ENCODE measurements at regions not wholly inside any gene's neighbourhood (a gene's known extent, or its start where the extent isn't known, plus 50 kb on each side); places are given as distances from the start of the nearest gene placed in this dataset.

- ATAC-seq, result no peak
Measured at GRCh38 chr7:25517906-25518305, 289.6 kb upstream of the NPVF start.

GRCh38 chr7:25520017-25520416, 291.7 kb upstream of the NPVF start:
- Histone ChIP-seq H3K27ac (no peak overlapping the region), H3K4me1 (no peaks in the 10 kb centered on the region), H3K36me3 (no peaks in the 10 kb centered on the region), H3K27me3 (ENCODE audit: low read depth) (no peaks in the 10 kb centered on the region), H3K4me3 (no peak overlapping the region), H3K9me3 (no peaks in the 10 kb centered on the region)
- intact Hi-C loops (cut with DNase I), result no loop called here
- ATAC-seq (no peak), DNase-seq (no peak)
- TF ChIP-seq CTCF (IDR thresholded peaks at IDR 0.05), result no peak

More at GRCh38 chr7:25517906-25518305, 289.6 kb upstream of the NPVF start:
- intact Hi-C loops (cut with DNase I), result no loop called here
- H3K27me3 ChIP-seq (ENCODE audit: low read depth), result no peaks in the 10 kb centered on the region
- no peaks in the 10 kb centered on the region for H3K9me3 ChIP-seq
- H3K4me1 ChIP-seq, result no peaks in the 10 kb centered on the region
- no peak for TF ChIP-seq CTCF (IDR thresholded peaks at IDR 0.05)
- H3K4me3 ChIP-seq, result no peak overlapping the region
- no peak for DNase-seq
- H3K36me3 ChIP-seq, result no peaks in the 10 kb centered on the region
- H3K27ac ChIP-seq, result no peak overlapping the region

- no peak for ATAC-seq
- H3K4me1 ChIP-seq, result no peaks in the 10 kb centered on the region
- no peaks in the 10 kb centered on the region for H3K36me3 ChIP-seq
- H3K27me3 ChIP-seq (ENCODE audit: low read depth), result no peaks in the 10 kb centered on the region
- no peak for TF ChIP-seq CTCF (IDR thresholded peaks at IDR 0.05)
- intact Hi-C loops (cut with DNase I), result no loop called here
- no peaks in the 10 kb centered on the region for H3K9me3 ChIP-seq
- no peak overlapping the region for H3K27ac ChIP-seq
- no peak for DNase-seq
- no peak overlapping the region for H3K4me3 ChIP-seq
Measured at GRCh38 chr7:25520516-25520915, 292.2 kb upstream of the NPVF start.

- intact Hi-C loops (cut with DNase I), result no loop called here
- DNase-seq, result no peak
Measured at GRCh38 chr7:25521236-25521635, 292.9 kb upstream of the NPVF start.

GRCh38 chr7:25522727-25523126, 294.4 kb upstream of the NPVF start:
- Histone ChIP-seq H3K4me1 (no peaks in the 10 kb centered on the region), H3K27me3 (ENCODE audit: low read depth) (no peaks in the 10 kb centered on the region), H3K36me3 (no peaks in the 10 kb centered on the region), H3K9me3 (no peaks in the 10 kb centered on the region), H3K27ac (no peak overlapping the region), H3K4me3 (no peak overlapping the region)
- ATAC-seq (no peak), DNase-seq (no peak)
- no peak for TF ChIP-seq CTCF (IDR thresholded peaks at IDR 0.05)
- intact Hi-C loops (cut with DNase I), result no loop called here

More at GRCh38 chr7:25521236-25521635, 292.9 kb upstream of the NPVF start:
- ATAC-seq, result no peak
- H3K36me3 ChIP-seq, result no peaks in the 10 kb centered on the region
- no peaks in the 10 kb centered on the region for H3K9me3 ChIP-seq
- no peak overlapping the region for H3K27ac ChIP-seq
- TF ChIP-seq CTCF (IDR thresholded peaks at IDR 0.05), result no peak
- no peaks in the 10 kb centered on the region for H3K4me1 ChIP-seq
- no peak overlapping the region for H3K4me3 ChIP-seq
- no peaks in the 10 kb centered on the region for H3K27me3 ChIP-seq (ENCODE audit: low read depth)

- H3K9me3 ChIP-seq, result no peaks in the 10 kb centered on the region
- no peaks in the 10 kb centered on the region for H3K4me1 ChIP-seq
- no peaks in the 10 kb centered on the region for H3K27me3 ChIP-seq (ENCODE audit: low read depth)
- ATAC-seq (peak in 1 of 2 donors; percentile 77), DNase-seq (no peak)
- TF ChIP-seq CTCF (IDR thresholded peaks at IDR 0.05), result no peak
- no peak overlapping the region for H3K4me3 ChIP-seq
- H3K27ac ChIP-seq, result no peak overlapping the region
- intact Hi-C loops (cut with DNase I), result no loop called here
- H3K36me3 ChIP-seq, result no peaks in the 10 kb centered on the region
Measured at GRCh38 chr7:25527665-25528170, 299.4 kb upstream of the NPVF start.

Measured in lower lobe of right lung (tissue), 2 donors.